Brain microvascular endothelial cell (primary cell): ENCODE measurements at regions not wholly inside any gene's neighbourhood (a gene's known extent, or its start where the extent isn't known, plus 50 kb on each side); places are given as distances from the start of the nearest gene placed in this dataset.

Experiments
- DNase-seq: peaks from one replicate; pipeline ENCODE4 v3.0.0-alpha.2; 2020
- H3K27ac ChIP-seq: fragments of 250-450 bp; sonication (Bioruptor Pico); 2 replicates; pipeline ENCODE4 v1.5.1; 2020; ENCODE audit warnings: mild to moderate bottlenecking, moderate library complexity
- H3K27me3 ChIP-seq: fragments of 250-450 bp; sonication (Bioruptor Pico); replicated peaks from 2 replicates; pipeline ENCODE4 v1.5.1; 2020; ENCODE audit warnings: mild to moderate bottlenecking
- H3K36me3 ChIP-seq: fragments of 250-450 bp; sonication (Bioruptor Pico); replicated peaks from 2 replicates; pipeline ENCODE4 v1.5.1; 2020; ENCODE audit warnings: mild to moderate bottlenecking
- H3K4me3 ChIP-seq: 2 replicates; pipeline ENCODE4 v1.5.1; 2011; ENCODE audit warnings: low read depth, mild to moderate bottlenecking, control low read depth, low read length, moderate library complexity
- in situ Hi-C: cut with HindIII; loops from 2 replicates; pipeline ENCODE4 v1.10.0; 2017; ENCODE audit warnings: low sequenced_read_pairs, low pct_ligation_motif_present
- TF ChIP-seq, protein P1 (sequence below): IDR thresholded peaks from 2 replicates; pipeline ENCODE4 v1.5.1; 2011; ENCODE audit warnings: low read depth, mild to moderate bottlenecking, moderate library complexity, low read length, control low read depth, inconsistent platforms; ENCODE audit errors: missing control alignments

DNA sequence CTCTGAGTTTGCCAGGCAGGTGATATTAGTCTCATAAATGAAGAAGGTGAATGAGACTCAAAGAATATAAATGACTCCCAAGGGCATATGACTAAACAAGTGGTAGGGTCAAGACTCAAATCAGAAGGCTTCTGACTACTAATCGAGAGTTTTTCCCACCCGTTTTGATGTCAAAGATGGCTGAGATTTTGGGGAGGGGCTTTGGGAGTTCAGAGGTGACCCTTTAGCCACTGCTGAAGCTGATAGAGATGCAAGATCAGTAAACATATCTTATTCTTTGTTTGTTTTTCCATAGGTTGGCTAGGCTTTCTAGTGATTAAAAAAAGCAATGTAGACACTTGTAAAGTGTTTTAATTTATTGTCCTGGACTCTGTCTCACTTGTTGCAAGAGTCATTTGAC lies 239.6 kb upstream of the PLEKHG7 start:
- H3K27me3 ChIP-seq, result no peaks in the 10 kb centered on the region
- H3K4me3 ChIP-seq, result no peak overlapping the region
- H3K36me3 ChIP-seq, result no peaks in the 10 kb centered on the region
- in situ Hi-C loops, result no loop called here
- DNase-seq, result no peak
- no peak overlapping the region for H3K27ac ChIP-seq
- TF ChIP-seq, protein P1, sequence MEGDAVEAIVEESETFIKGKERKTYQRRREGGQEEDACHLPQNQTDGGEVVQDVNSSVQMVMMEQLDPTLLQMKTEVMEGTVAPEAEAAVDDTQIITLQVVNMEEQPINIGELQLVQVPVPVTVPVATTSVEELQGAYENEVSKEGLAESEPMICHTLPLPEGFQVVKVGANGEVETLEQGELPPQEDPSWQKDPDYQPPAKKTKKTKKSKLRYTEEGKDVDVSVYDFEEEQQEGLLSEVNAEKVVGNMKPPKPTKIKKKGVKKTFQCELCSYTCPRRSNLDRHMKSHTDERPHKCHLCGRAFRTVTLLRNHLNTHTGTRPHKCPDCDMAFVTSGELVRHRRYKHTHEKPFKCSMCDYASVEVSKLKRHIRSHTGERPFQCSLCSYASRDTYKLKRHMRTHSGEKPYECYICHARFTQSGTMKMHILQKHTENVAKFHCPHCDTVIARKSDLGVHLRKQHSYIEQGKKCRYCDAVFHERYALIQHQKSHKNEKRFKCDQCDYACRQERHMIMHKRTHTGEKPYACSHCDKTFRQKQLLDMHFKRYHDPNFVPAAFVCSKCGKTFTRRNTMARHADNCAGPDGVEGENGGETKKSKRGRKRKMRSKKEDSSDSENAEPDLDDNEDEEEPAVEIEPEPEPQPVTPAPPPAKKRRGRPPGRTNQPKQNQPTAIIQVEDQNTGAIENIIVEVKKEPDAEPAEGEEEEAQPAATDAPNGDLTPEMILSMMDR, result no peak

DNA sequence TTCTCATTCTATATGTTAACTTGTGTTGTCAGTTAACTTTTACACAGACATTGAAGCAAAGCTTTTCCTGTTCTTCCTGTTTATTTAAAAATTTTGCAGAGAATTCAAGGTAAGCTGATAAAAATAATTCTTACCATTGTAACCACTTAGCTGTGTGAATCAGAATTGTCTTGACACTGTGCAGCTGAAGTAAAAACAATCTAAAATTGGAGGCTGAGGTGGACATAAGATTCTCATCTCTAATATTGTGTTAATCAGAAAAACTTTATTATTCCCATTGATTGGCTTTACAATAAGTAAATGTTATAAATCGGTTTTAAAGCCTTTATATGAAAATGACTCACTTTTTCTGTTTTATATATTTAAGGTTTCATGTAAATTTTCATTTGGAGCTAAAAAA lies 240.3 kb upstream of the PLEKHG7 start:
- H3K36me3 ChIP-seq, result no peaks in the 10 kb centered on the region
- H3K27ac ChIP-seq, result no peak overlapping the region
- H3K4me3 ChIP-seq, result no peak overlapping the region
- no peaks in the 10 kb centered on the region for H3K27me3 ChIP-seq
- no peak for DNase-seq
- TF ChIP-seq, protein P1, result no peak
- in situ Hi-C loops, result no loop called here

DNA sequence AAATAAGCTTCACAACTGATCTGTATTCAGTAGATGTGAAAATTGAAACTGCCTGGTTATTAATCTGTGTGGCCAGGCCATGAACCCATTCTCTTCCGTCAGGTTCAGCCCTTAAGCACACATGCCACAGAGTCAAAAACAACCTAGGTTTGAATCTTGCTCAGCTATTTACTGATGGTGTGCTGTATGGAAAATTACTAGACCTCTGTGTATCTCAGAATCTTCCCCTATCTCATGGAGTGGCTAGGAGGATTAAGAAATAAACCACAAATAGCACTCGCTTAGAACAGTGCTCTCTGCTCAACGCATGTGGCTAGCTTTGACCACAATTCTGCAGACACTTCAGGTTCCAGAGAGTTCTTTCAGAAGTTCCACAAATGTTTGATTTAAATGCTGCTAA lies 240.7 kb upstream of the PLEKHG7 start:
- Histone ChIP-seq H3K27me3 (no peaks in the 10 kb centered on the region), H3K4me3 (no peak overlapping the region), H3K36me3 (no peaks in the 10 kb centered on the region), H3K27ac (no peak overlapping the region)
- TF ChIP-seq, protein P1, result no peak
- DNase-seq, result peak; percentile 37
- in situ Hi-C loops, result no loop called here

DNA sequence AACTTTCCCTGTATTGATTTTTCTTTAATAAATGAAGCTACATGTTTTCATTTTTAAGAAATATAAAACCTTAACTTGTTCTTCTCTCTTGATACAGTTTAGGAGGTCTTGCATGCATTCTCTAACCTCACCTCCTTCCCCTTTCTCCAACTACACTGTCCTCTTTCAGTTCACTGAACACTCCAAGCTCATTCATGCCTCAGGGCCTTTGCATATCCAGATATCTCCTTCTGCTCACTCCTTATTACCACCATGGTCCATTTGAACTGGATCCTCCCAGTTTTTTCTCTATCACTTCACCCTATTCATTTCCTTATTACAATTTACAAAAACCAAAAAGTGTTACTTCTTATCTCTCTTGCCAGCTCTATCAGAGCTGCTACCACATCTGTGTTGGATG lies 242.9 kb upstream of the PLEKHG7 start:
- no peaks in the 10 kb centered on the region for H3K27me3 ChIP-seq
- TF ChIP-seq, protein P1, result no peak
- in situ Hi-C loops, result no loop called here
- H3K36me3 ChIP-seq, result no peaks in the 10 kb centered on the region
- DNase-seq, result no peak
- H3K27ac ChIP-seq, result no peak overlapping the region
- H3K4me3 ChIP-seq, result no peak overlapping the region

DNA sequence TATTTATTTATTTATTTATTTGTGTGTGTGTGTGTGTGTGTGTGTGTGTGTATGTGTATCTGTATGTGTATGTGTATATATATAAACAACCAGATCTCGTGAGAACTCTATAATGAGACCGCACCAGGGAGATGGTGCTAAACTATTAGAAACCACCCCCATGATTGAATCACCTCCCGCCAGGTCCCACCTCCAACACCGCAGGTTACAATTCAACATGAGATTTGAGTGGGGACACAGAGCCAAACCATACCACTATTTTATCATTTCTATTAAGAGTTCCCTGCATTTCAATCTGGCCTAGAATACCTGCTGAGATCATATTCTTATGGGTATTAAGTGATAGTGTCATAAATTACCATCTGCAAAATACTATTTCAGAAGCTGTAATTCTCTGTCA lies 243.8 kb upstream of the PLEKHG7 start:
- H3K27me3 ChIP-seq, result no peaks in the 10 kb centered on the region
- H3K36me3 ChIP-seq, result no peaks in the 10 kb centered on the region
- no peak for DNase-seq
- H3K27ac ChIP-seq, result no peak overlapping the region
- TF ChIP-seq, protein P1, result no peak
- no peak overlapping the region for H3K4me3 ChIP-seq
- in situ Hi-C loops, result no loop called here

DNA sequence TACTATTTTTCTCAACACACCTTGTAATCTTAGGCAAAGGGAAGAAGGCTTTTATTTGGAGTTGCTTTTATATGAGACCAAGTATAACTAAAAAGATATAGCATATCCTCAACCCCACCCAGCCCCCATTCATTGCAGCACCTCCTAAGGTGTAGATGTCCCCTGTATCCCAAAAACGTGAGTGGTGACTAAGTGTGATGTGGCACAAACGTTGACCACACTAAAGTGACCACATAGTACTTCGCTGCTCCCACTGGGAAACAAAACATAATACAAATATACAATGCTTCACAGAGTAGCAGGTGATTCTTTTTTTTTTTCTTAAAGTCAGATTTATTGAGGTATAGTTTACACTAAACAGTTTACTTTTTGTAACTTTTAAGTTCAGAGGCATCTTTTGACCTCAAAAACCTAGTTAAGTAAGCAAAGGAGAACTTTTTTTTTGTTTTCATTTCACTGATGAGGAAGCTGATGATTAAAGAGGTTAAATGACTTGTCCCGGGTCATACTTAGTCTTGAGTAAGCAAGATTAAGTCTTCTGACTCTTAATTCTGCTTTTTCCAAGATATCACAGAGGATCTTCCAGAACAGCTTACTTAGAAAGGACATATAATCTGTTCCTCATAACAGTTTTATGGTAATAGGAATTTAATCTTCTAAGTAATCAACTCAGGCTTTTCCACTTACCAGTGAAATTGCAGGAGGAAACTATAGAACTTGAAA lies 245.2 kb upstream of the PLEKHG7 start:
- TF ChIP-seq, protein P1, result no peak
- Histone ChIP-seq H3K27me3 (no peaks in the 10 kb centered on the region), H3K27ac (no peak overlapping the region), H3K4me3 (no peak overlapping the region), H3K36me3 (no peaks in the 10 kb centered on the region)
- in situ Hi-C loops, result no loop called here
- DNase-seq, result no peak
